SK-N-SH (cell line): ENCODE measurements at regions not wholly inside any gene's neighbourhood (a gene's known extent, or its start where the extent isn't known, plus 50 kb on each side); places are given as distances from the start of the nearest gene placed in this dataset.

Source experiments
- CHD2 ChIP-seq: fragments of 150-350 bp; IDR thresholded peaks from 2 replicates; pipeline ENCODE4 v1.6.1; 2018; ENCODE audit warnings: low read length; ENCODE audit not compliant: partially characterized antibody
- CTCF ChIP-seq: fragments of 200-600 bp; sonication (generic); IDR thresholded peaks from 2 replicates; pipeline ENCODE4 v1.6.1; 2017; ENCODE audit warnings: antibody characterized with exemption, mild to moderate bottlenecking, moderate library complexity
- EP300 ChIP-seq, 2 experiments: IDR thresholded peaks; 2 replicates each; pipeline versions ENCODE4 v1.4.0 to v1.6.1; 2012; ENCODE audit warnings: borderline replicate concordance in 1 of 2, low read depth in 1 of 2, low read length in 1 of 2
- IRF3 ChIP-seq: fragments of 150-350 bp; IDR thresholded peaks from 2 replicates; pipeline ENCODE4 v1.6.1; 2016; ENCODE audit warnings: mild to moderate bottlenecking, low read depth, low read length
- MAX ChIP-seq: IDR thresholded peaks from 2 replicates; pipeline ENCODE4 v1.4.0; 2012; ENCODE audit warnings: low read depth
- MEF2A ChIP-seq: IDR thresholded peaks from 2 replicates; pipeline ENCODE4 v1.4.0; 2012; ENCODE audit warnings: low read depth, borderline replicate concordance
- MXI1 ChIP-seq: IDR thresholded peaks from 2 replicates; pipeline ENCODE4 v1.6.1; 2012; ENCODE audit warnings: mild to moderate bottlenecking, low read depth, low read length, improper control_type of control experiment
- NFIC ChIP-seq: IDR thresholded peaks from 2 replicates; pipeline ENCODE4 v1.4.0; 2012; ENCODE audit warnings: borderline replicate concordance
- POLR2AphosphoS5 ChIP-seq: IDR thresholded peaks from 2 replicates; pipeline ENCODE4 v1.6.1; 2012; ENCODE audit warnings: low read depth, low read length
- RAD21 ChIP-seq: IDR thresholded peaks from 2 replicates; pipeline ENCODE4 v1.6.1; 2012; ENCODE audit warnings: mild to moderate bottlenecking, low read length
- TAF1 ChIP-seq: IDR thresholded peaks from 2 replicates; pipeline ENCODE4 v1.6.1; 2012; ENCODE audit warnings: low read depth, mild to moderate bottlenecking, low read length, moderate library complexity, borderline replicate concordance
- TCF12 ChIP-seq: IDR thresholded peaks from 2 replicates; pipeline ENCODE4 v1.4.0; 2012
- USF1 ChIP-seq: IDR thresholded peaks from 2 replicates; pipeline ENCODE4 v1.4.0; 2012; ENCODE audit warnings: low read depth, borderline replicate concordance
- ZBTB33 ChIP-seq: IDR thresholded peaks from 2 replicates; pipeline ENCODE4 v1.4.0; 2012; ENCODE audit warnings: low read depth, borderline replicate concordance

- TF ChIP-seq TAF1, result no peak
- no peak for TF ChIP-seq MAX
- TF ChIP-seq MXI1, result no peak
- no peak for TF ChIP-seq CTCF
- no peak for TF ChIP-seq POLR2AphosphoS5
- no peak for TF ChIP-seq MEF2A
- TF ChIP-seq IRF3, result no peak
- TF ChIP-seq ZBTB33, result no peak
- TF ChIP-seq CHD2, result no peak
- TF ChIP-seq USF1, result no peak
- TF ChIP-seq TCF12, result no peak
- TF ChIP-seq RAD21, result no peak
- TF ChIP-seq EP300 (IDR thresholded peaks at IDR 0.05; ENCODE audit: borderline replicate concordance in 1 of 2, low read depth in 1 of 2, low read length in 1 of 2), result no peak
- no peak for TF ChIP-seq NFIC
Measured at GRCh38 chr21:18178509-18178908, 66.1 kb upstream of the CHODL start.
